ENCODE measurements at regions not wholly inside any gene's neighbourhood (a gene's known extent, or its start where the extent isn't known, plus 50 kb on each side); places are given as distances from the start of the nearest gene placed in this dataset.

- Histone ChIP-seq H3K27me3 (ENCODE audit: insufficient read depth, low read depth) (no peaks in the 10 kb centered on the region), H3K4me1 (ENCODE audit: low read depth, poor library complexity, severe bottlenecking) (peaks cover 15% of the 10 kb centered on the region), H3K4me2 (peak overlapping the region; percentile 36; the same call in 1 of the 2 replicates), H3K4me3 (IDR thresholded peaks at IDR 0.05; ENCODE audit: insufficient read depth, low read depth, low read length) (no peak overlapping the region), H3K9ac (no peak overlapping the region), H4K20me1 (ENCODE audit: insufficient read depth) (no peaks in the 10 kb centered on the region), H3K36me3 (ENCODE audit: insufficient read depth) (no peaks in the 10 kb centered on the region), H3K79me2 (ENCODE audit: insufficient read depth, low read depth) (no peaks in the 10 kb centered on the region), H2AFZ (ENCODE audit: low read depth) (peak overlapping the region; percentile 3; the same call in 1 of the 2 replicates), H3K27ac (no peak overlapping the region)
- TF ChIP-seq, protein P1, sequence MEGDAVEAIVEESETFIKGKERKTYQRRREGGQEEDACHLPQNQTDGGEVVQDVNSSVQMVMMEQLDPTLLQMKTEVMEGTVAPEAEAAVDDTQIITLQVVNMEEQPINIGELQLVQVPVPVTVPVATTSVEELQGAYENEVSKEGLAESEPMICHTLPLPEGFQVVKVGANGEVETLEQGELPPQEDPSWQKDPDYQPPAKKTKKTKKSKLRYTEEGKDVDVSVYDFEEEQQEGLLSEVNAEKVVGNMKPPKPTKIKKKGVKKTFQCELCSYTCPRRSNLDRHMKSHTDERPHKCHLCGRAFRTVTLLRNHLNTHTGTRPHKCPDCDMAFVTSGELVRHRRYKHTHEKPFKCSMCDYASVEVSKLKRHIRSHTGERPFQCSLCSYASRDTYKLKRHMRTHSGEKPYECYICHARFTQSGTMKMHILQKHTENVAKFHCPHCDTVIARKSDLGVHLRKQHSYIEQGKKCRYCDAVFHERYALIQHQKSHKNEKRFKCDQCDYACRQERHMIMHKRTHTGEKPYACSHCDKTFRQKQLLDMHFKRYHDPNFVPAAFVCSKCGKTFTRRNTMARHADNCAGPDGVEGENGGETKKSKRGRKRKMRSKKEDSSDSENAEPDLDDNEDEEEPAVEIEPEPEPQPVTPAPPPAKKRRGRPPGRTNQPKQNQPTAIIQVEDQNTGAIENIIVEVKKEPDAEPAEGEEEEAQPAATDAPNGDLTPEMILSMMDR (conservative IDR thresholded peaks at IDR 0.05; ENCODE audit: low read depth, low read length) = no peak
Measured at GRCh38 chr4:100106982-100107381, 83.3 kb downstream of the DDIT4L start.

- Histone ChIP-seq H3K79me2 (ENCODE audit: insufficient read depth, low read depth) (no peaks in the 10 kb centered on the region), H3K27me3 (ENCODE audit: insufficient read depth, low read depth) (no peaks in the 10 kb centered on the region), H3K27ac (no peak overlapping the region), H4K20me1 (ENCODE audit: insufficient read depth) (no peaks in the 10 kb centered on the region), H3K4me3 (IDR thresholded peaks at IDR 0.05; ENCODE audit: insufficient read depth, low read depth, low read length) (no peak overlapping the region), H2AFZ (ENCODE audit: low read depth) (no peak overlapping the region), H3K4me2 (no peak overlapping the region), H3K9ac (no peak overlapping the region), H3K36me3 (ENCODE audit: insufficient read depth) (no peaks in the 10 kb centered on the region), H3K4me1 (ENCODE audit: low read depth, poor library complexity, severe bottlenecking) (peaks cover 15% of the 10 kb centered on the region)
- TF ChIP-seq, protein P1 (conservative IDR thresholded peaks at IDR 0.05; ENCODE audit: low read depth, low read length) = no peak
Measured at GRCh38 chr4:100103671-100104070, 86.6 kb downstream of the DDIT4L start.

GRCh38 chr4:100100985-100101384 lies 89.3 kb downstream of the DDIT4L start:
- Histone ChIP-seq H3K4me2 (no peak overlapping the region), H3K4me3 (IDR thresholded peaks at IDR 0.05; ENCODE audit: insufficient read depth, low read depth, low read length) (no peak overlapping the region), H3K9ac (no peak overlapping the region), H3K4me1 (ENCODE audit: low read depth, poor library complexity, severe bottlenecking) (no peaks in the 10 kb centered on the region), H3K27ac (no peak overlapping the region), H3K27me3 (ENCODE audit: insufficient read depth, low read depth) (no peaks in the 10 kb centered on the region), H3K79me2 (ENCODE audit: insufficient read depth, low read depth) (no peaks in the 10 kb centered on the region), H2AFZ (ENCODE audit: low read depth) (no peak overlapping the region), H3K36me3 (ENCODE audit: insufficient read depth) (no peaks in the 10 kb centered on the region), H4K20me1 (ENCODE audit: insufficient read depth) (no peaks in the 10 kb centered on the region)
- TF ChIP-seq, protein P1 (conservative IDR thresholded peaks at IDR 0.05; ENCODE audit: low read depth, low read length) = no peak

GRCh38 chr4:100099746-100100145 lies 90.5 kb downstream of the DDIT4L start:
- Histone ChIP-seq H3K9ac (no peak overlapping the region), H3K79me2 (ENCODE audit: insufficient read depth, low read depth) (no peaks in the 10 kb centered on the region), H4K20me1 (ENCODE audit: insufficient read depth) (no peaks in the 10 kb centered on the region), H3K27me3 (ENCODE audit: insufficient read depth, low read depth) (no peaks in the 10 kb centered on the region), H2AFZ (ENCODE audit: low read depth) (no peak overlapping the region), H3K4me1 (ENCODE audit: low read depth, poor library complexity, severe bottlenecking) (no peaks in the 10 kb centered on the region), H3K4me3 (IDR thresholded peaks at IDR 0.05; ENCODE audit: insufficient read depth, low read depth, low read length) (no peak overlapping the region), H3K27ac (no peak overlapping the region), H3K4me2 (no peak overlapping the region), H3K36me3 (ENCODE audit: insufficient read depth) (no peaks in the 10 kb centered on the region)
- TF ChIP-seq, protein P1 (conservative IDR thresholded peaks at IDR 0.05; ENCODE audit: low read depth, low read length) = no peak

All from KMS-11 (cell line).